HG02642 (cell line): ENCODE measurements at regions not wholly inside any gene's neighbourhood (a gene's known extent, or its start where the extent isn't known, plus 50 kb on each side); places are given as distances from the start of the nearest gene placed in this dataset.
"Not testable (repeated sequence)": the region's sequence is repeated elsewhere in the genome, so short reads cannot be mapped to it uniquely, and the experiment has no call there.

Source experiments
- ATAC-seq: cut with Tn5 transposase; IDR thresholded peaks from one replicate; pipeline ENCODE4 v1.9.1; 2021; ENCODE audit warnings: mild to moderate bottlenecking; ENCODE audit not compliant: unreplicated experiment, poor library complexity

DNA sequence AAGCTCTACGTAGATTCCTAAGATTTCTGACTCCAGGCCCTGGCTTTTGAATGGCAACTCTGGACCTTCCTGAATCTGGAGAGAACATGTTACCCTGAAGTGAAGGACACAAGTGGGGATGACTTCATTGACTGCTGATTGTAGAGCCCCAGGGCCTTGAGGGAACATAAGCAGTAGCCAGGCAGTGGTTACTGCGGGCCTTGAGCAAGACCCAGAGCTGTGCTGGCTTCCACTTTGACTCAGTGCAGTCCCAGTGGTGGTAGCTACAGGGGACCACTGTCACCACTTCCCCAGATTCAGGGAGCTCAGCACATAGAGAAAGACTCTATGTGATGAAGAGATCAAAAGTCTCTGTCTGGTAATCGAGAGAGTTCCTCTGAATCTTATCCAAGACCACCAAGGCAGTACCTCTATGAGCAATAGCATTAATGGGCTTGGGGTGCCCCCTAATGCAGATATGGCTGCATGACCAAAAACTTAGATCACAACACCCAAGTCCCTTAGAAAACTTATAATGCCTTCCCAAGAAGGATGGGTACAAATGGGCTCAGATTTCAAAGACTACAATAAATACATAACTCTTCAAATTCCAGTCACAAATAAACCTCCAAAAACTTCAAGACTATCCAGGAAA lies 1278.3 kb downstream of the AMY1C start:
- ATAC-seq = no peak

DNA sequence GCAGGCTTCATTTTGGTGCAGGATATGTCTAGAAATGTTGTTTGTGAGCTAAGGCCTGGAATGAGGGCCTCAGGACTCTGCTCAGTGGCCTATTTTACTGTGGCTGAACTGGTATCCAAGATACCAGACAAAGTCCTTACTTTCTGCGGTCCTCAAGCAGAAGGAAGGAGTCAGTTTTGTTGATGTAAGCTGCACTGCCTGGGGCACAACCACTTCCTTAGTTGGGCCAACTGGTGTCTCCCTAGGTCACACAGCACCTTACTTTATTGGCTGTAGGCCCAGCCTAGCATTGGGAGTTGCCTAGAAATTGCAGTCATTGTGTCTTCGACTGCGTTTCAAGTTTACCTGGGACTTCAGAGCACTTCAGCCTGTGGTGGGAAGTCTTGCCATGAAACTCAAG lies 1322.7 kb downstream of the AMY1C start:
- ATAC-seq = no peak

DNA sequence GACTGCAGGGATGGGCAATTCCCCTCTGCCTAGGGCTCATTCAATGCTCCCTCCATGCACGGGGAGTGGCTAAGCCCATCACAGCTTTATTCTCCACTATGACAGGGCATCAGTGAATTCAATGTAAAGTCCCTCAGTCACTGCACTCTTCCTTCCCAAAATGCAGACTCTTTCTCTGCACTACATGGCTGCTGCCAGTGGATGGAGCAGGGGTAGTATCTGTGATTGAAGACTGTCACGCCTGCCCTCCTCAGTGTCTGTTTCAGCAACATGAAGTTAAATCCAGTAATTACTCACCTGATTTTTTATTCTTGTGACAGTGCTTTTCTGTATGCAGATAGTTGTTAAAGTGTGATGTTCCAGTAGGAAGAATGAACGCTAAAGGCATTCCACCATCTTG lies 1323.2 kb downstream of the AMY1C start:
- no peak for ATAC-seq

DNA sequence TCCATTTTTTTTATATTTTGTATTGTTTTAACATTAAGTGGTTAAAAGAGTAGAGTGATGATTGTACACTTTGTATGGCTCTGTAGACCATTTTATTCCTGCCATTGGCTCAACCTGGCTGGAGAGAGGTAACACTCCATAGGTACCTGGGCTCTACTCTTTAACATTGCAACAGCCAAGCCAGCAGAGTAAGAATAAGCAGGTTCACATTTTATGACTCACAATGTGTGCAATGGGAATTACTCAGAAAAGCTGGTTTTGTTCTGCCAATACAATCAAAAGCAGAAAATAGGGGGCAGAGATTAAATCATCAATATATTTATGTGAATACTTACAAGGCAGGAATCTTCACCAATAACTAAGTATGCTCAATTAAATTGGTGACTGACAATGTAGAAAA lies 1324.0 kb downstream of the AMY1C start:
- ATAC-seq = no peak

DNA sequence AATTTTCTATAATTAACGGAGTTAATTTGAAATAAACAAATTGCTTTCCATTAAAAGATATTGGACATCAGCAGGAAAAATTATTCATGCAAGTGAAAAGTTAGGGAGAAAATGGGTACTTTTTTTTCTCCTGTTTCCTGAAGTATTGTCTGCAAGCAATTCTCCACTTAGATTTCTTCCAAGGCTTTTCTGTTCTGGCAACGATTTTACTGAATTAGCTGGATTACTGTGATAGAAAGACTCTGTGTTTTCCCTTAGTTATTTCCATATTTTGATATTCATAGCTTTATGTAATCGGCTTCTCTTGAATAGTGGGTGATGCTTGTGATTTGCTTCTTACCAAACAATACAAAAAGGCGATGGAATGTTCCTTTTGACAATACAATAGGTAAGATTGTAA lies 1333.9 kb downstream of the AMY1C start:
- ATAC-seq = no peak

DNA sequence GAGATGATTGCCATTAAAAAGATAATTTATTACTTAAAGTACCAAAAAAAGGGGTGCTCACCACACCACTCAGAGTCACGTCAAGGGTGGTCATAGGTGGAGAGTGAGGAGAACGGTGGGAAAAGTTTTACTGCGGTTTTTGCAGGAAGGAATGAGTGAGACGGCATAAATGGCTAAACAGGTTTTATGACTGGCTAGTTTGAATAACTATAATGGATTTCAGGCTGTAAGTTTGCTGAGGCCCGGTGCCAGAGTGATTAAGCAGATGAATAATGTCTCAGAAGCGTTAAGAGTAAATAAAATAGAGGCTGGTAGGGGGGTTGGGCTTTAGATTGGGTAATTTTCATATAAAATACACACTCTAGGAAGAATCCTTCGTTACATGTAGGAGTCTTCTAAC lies 1337.8 kb downstream of the AMY1C start:
- no peak for ATAC-seq

DNA sequence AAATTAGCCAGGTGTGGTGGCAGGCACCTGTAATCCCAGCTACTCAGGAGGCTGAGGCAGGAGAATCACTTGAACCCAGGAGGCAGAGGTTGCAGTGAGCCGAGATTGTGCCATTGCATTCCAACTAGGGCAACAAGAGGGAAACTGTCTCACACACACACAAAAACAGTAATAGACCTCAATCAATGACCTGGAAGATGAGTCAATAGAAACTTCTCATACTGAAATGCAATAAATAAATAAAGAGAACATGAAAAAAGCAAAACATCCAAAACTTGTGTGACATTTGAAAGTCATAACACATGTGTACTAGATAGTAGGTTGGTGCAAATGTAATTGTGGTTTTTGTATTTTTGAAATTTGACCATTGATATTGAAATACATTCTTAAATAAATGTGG lies 1338.5 kb downstream of the AMY1C start:
- ATAC-seq = no peak

DNA sequence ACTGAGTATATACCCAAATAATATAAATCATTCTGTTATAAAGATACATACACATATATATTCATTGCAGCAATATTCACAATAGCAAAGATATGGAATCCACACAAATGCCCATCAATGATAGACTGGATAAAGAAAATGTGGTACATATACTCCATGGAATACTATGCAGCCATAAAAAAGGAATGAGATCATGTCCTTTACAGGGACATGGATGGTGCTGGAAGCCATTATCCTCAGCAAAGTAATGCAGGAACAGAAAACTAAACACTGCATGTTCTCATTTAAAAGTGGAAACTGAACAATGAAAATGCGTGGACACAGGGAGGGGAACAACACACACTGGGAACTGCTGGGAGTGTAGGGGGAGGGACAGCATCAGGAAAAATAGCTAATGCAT lies 1344.2 kb downstream of the AMY1C start:
- not testable (repeated sequence) for ATAC-seq

DNA sequence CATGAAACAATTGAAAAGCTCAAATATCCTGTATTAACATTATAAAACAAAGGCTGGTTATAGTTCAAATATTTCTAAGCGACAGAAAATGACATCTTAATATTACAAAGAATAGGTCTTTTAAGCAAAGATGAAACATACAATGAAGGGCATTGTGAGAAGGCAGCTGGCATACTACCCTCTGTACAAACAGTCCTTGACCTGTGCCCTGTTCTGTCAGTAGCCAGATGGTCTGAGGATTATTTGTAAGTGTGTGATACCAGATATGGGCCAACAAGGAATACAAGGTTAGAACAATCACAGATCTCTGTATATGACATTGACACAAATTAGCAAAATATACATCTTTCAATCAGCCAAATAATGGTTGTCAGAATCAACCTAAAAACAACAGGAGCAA lies 1350.4 kb downstream of the AMY1C start:
- no peak for ATAC-seq

DNA sequence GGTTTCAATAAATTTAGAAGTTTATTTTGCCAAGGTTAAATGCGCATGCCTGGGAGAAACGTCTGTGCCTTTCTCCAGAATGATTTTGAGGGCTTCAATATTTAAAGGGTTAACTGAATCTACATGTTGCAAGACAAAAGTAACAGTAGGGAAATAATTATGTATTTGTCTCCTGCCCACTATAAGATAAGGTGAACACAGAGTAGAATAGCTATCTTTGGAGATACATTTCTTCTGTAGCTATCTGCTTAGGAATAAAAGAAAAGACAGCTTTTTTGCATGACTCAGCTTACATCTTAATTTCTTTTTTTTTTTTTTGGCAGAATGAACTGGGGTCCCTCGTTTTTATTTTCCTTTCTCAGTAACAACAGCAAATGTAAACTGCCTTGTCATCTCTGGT lies 1351.6 kb downstream of the AMY1C start:
- ATAC-seq = no peak

DNA sequence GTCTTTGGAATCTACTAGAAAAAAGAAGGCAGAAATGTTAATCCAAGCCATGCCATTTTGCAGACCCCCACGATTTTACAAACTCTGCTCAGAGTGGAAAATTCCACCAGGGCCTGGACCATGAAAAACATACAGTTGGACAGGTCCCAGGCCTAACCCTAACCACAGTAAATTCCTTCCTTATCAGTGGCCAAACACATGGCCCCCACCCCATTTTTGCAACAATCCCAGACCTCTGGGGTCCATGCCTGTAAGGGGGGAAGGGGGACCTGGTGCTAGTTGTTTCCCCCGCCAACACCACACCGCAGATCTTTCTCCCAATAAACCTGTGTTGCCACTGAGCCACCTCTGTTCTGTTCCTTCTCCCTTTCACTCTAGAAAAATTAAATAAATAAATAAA lies 1352.7 kb downstream of the AMY1C start:
- no peak for ATAC-seq

DNA sequence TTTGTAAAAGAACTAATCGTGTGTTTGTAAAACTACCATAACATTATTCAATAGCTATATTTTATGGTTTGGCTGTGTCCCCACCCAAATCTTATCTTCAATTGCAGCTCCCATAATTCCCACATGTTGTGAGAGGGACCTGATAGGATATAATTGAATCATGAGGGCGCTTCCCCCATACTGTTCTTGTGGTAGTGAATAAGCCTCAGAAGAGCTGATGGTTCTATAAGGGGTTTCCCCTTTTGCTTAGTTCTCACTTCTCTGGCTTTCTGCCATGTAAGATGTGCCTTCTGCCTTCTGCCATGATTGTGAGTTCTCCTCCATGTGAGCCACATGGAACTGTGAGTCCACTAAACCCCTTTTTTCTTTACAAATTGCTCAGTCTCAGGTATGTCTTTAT lies 1372.3 kb downstream of the AMY1C start:
- ATAC-seq = no peak

DNA sequence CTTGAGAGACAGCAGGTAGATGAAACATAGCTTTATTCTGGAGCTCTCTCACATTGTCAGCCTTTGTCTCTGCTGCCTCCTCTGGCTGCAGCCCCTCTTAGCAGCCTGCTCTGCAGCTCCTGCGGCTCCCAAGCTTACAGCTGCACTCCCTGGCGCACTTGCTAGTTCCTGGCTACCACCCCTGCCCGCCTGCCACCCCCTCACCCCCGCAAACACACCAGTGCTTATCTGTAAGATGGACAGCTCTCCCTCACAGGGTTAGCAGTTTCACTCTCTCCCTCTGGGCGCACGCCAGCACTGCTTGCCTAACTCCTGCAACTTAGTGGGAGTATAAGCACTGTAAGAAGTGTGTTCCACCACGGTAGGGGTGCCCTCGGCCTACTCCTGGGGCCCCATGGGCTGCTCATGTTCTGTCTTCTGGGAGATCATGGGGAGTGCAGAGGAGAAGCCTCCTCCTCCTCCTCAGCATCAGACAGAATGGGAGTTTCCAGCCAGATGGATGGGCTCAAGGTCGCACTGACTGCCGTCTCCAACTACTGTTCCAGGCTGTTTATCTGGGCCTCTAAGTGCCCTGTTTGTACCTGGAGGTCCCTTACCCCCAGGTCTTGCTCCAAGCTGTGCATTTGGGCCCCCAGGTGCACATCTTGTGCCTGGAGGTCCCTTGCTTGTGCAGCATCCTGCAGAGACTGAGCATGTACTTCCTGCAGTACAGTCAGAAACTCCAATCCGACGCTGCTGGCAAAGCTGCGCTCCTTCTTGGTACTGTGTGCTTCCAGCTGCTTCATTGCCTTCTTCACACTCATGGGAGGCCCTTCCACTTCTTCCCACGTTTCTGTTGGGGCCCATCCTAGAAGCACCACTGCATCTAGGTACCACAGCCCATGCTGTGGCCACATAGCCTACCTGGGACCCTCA lies 1388.1 kb downstream of the AMY1C start:
- peak; percentile 50 for ATAC-seq

DNA sequence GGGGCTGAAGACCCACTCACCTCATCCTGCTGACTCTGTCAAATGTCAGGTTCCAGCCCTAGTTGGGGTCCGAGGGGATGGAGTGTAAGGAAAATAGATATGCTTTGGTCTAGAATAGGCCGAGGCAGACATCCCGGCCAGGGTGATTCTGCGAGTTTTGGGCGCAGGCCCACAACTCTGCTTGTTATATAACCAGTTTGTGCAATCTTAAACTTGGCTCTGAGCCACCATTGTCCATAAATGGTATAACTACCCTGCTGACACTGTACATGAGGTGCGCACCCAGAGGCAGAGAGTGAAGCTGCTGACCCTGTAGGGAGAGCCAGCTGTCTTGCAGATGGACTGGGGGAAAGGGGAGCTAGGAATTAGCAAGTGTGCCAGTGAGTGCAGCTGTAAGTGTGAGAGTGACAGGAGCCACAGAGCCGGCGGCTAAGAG lies 1388.8 kb downstream of the AMY1C start:
- no peak for ATAC-seq

DNA sequence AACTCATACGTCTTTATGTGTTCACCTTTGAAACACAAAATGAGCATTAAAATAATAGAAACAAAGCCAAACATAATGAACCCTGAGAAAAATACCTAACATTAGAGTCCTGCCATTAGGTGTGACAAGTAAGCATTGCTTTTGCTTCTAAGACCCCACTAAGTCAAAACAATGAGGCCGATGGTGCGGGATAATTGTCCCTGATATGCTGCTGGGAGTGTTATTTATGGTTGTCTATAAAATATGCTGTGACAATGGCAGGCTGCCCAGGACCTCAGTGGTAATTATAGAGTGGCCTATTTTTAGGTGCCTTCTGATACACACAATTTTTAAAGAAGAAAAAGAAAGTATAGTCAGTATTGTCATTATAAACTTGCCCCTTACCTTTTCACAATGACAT lies 1423.1 kb downstream of the AMY1C start:
- ATAC-seq = no peak

DNA sequence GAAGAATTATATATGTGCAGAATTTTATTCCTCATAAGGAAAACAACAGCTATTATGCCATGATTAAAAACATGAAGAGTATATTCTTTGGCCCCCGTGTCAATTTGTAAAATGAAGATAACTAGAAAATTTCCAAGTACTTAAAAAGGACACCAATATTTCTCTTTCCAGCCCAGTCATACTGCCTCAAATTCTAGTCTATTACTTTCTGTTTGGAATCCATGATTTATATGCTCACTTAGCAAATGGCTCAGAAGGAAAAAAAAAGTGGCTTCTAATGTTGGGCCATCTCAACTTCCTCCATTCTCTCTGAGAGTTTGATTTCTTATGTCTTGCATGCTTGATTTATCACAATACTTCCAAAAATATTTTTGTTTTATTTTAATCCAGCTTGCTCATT lies 1431.1 kb downstream of the AMY1C start:
- ATAC-seq = no peak

DNA sequence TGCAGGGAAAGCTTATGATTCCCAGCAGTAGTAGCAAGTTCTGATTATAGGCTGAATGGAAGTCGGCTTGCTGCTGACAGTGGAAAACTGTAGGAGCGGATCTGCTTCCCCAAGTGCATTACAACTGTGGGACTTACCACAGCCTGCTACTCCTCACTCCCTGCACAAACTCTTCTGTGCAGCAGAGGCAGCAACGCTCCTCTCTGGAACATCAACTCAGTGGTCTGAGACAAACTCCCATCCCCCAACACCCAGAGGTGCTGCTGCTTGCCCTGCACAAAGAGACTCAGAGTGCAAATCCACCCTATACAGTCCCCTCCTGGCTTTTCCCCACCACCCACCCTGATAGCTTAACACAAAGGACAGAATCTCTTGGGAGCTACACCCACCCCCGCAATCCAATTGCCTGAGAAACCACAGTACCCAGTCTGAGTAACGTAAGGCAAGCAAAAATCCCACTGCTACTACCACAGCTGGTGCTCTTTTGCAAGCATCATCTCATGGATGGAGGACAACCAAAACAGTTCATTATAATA lies 1455.2 kb downstream of the AMY1C start:
- no peak for ATAC-seq

DNA sequence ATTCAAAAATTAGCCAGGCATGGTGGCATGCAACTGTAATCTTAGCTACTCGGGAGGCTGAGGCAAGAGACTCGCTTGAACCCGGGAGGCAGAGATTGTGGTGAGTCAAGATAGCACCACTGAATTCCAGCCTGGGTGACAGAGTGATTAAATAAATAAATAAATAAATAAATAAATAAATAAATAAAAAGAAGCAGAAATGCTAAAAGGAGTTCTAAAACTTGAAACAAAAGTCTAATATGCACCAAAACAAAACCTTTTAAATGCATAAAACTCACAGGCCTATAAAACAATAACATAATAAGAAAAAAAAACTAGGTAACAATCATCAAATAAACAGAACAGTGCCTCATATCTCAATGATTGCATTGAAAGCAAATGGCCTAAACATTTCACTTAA lies 1458.9 kb downstream of the AMY1C start:
- ATAC-seq = no peak

DNA sequence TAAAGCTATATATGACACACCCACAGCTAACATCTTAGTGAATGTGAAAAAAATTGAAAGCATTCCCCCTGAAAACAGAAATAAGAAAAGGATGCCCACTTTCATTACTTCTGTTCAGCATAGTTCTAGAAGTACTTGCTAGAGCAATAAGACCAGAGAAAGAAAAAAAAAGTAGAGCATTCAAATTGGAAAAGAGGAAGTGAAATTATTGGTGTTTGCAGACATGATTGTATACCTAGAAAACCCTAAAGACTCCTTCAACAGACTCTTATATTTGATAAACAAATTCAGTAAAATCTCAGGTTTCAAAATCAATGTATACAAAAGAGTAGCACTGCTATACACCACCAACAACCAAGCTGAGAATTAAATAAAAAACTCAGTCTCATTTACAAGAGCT lies 1461.0 kb downstream of the AMY1C start:
- no peak for ATAC-seq

DNA sequence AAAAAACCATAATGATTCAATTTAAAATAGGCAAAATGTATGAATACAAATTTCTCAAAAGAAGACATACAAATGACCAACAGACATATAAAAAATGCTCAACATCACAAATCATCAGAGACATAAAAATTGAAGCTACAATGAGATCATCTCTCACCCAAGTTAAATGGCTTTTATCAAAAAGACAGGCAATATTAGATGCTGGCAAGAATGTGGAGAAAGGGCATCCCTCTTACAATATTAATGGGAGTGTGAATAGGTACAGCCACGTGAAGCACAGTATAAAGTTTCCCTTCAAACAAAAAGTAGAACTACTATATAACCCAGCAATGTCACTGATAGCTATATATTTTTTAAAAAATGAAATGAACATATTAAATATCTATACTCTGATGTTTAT lies 1481.7 kb downstream of the AMY1C start:
- ATAC-seq = no peak

DNA sequence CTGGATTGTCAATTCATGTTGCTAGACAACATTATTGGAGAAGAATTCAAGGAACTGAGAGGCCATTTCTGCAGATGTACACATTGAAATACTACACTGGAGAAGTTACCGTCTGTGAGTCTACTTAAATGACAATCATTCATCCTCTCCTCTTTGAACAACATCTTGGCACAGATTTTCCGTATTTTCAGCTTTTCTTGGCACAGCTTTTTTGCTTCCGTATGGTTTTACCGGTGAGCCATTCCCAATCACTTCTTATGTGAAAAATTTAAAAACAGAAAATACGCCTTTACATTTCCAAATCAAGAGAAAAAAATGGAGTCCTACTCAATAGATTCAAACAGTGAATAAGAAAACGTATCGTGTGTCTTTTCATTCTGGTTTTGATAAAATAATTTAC lies 1493.7 kb downstream of the AMY1C start:
- ATAC-seq = no peak

DNA sequence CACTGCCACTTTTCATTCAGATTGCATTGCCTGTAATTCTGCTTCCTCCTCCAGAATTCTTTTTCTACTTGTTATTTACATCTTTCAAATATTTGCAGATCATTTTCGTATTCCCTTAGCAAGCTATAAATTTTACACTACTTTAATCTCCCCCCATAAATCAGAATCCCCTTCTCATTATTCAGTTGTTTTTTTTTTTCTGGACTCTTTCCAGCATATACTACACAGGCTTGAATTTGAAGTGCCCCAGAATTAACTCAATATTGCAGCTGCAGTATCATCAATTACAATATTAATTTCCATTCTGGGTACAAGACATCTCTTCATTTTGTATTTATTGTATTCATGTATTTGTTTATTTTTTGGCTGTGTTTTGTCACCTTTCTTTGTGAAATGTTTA lies 1494.3 kb downstream of the AMY1C start:
- no peak for ATAC-seq
